Fibroblast of lung (primary cell): ENCODE measurements at regions not wholly inside any gene's neighbourhood (a gene's known extent, or its start where the extent isn't known, plus 50 kb on each side); places are given as distances from the start of the nearest gene placed in this dataset.

Source experiments
- DNase-seq, 2 donors: peaks; one replicate each; pipeline versions ENCODE4 v3.0.0 to v3.0.0-alpha.2; 2010; ENCODE audit warnings: low read depth in 2 of 2
- H2AFZ ChIP-seq: 2 replicates; pipeline ENCODE4 v1.5.1; 2012; ENCODE audit warnings: low read length, control low read depth, inconsistent platforms
- H3K27ac ChIP-seq: 2 replicates; pipeline ENCODE4 v1.5.1; 2011; ENCODE audit warnings: low read length, control low read depth; ENCODE audit not compliant: insufficient read depth
- H3K27me3 ChIP-seq: 2 replicates; pipeline ENCODE4 v1.5.1; 2011; ENCODE audit warnings: mild to moderate bottlenecking, low read length; ENCODE audit not compliant: control insufficient read depth, insufficient read depth
- H3K36me3 ChIP-seq: 2 replicates; pipeline ENCODE4 v1.5.1; 2011; ENCODE audit warnings: low read length; ENCODE audit not compliant: control insufficient read depth, insufficient read depth
- H3K4me1 ChIP-seq: 2 replicates; pipeline ENCODE4 v1.5.1; 2011; ENCODE audit warnings: low read length; ENCODE audit not compliant: control insufficient read depth, insufficient read depth; ENCODE audit errors: extremely low read depth
- H3K4me2 ChIP-seq: 2 replicates; pipeline ENCODE4 v1.5.1; 2011; ENCODE audit warnings: low read length, control low read depth; ENCODE audit not compliant: insufficient read depth; ENCODE audit errors: extremely low read depth
- H3K4me3 ChIP-seq, 4 experiments: fragments of 200-600 bp in 1 of 4; sonication (generic) in 1 of 4; replicated peaks in 1 of 4; 2 replicates each; pipeline ENCODE4 v1.5.1; 2011 to 2016; ENCODE audit warnings: low read length in 4 of 4, low read depth in 3 of 4, mild to moderate bottlenecking in 3 of 4, control low read depth in 2 of 4, inconsistent platforms in 1 of 4, mixed read lengths in 1 of 4; ENCODE audit not compliant: insufficient read depth in 1 of 4; ENCODE audit errors: control extremely low read depth in 1 of 4
- H3K79me2 ChIP-seq: 2 replicates; pipeline ENCODE4 v1.5.1; 2012; ENCODE audit warnings: mild to moderate bottlenecking, low read length, inconsistent platforms; ENCODE audit not compliant: control insufficient read depth, insufficient read depth
- H3K9ac ChIP-seq: 2 replicates; pipeline ENCODE4 v1.5.1; 2011; ENCODE audit warnings: mild to moderate bottlenecking, low read length, control low read depth; ENCODE audit not compliant: insufficient read depth
- H3K9me3 ChIP-seq: 2 replicates; pipeline ENCODE4 v1.5.1; 2012; ENCODE audit warnings: low read depth, low read length; ENCODE audit not compliant: control insufficient read depth, insufficient read depth
- H4K20me1 ChIP-seq: 2 replicates; pipeline ENCODE4 v1.5.1; 2011; ENCODE audit warnings: low read length; ENCODE audit not compliant: control insufficient read depth, insufficient read depth; ENCODE audit errors: extremely low read depth
- EZH2 ChIP-seq: IDR thresholded peaks from 2 replicates; pipeline ENCODE4 v1.5.1; 2012; ENCODE audit warnings: low read length, control low read depth, mild to moderate bottlenecking; ENCODE audit errors: missing control alignments
- TF ChIP-seq, protein P1 (sequence below), 2 donors: IDR thresholded peaks in 1 of 2; conservative IDR thresholded peaks in 1 of 2; 1 replicate in 1 of 2; 2 replicates in 1 of 2; pipeline ENCODE4 v1.5.1; 2011 to 2012; ENCODE audit warnings: low read length in 2 of 2, control low read depth in 1 of 2, inconsistent platforms in 1 of 2, low read depth in 1 of 2, mild to moderate bottlenecking in 1 of 2

DNA sequence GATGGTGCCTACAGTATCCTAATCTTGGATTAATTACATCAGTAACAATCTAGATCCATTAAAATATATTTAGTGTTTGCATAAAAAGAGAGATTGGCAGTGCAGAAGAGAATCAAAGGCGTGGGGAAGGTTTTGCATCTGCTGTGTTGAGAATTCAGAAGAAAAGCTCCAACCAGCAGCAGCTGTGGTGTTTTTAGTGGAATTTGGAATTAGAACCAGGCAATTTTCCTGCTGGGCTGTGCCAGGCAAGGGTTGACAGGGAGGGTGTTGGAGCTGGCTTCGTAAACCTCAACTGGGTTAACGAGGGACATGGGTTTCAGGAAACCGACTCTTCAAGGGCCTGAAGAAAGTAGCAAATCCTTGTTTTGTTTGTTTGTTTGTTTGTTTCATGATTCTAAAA lies 107.8 kb upstream of the WSCD1 start:
- no peaks in the 10 kb centered on the region for H3K4me1 ChIP-seq
- no peak overlapping the region for H3K4me3 ChIP-seq
- no peak overlapping the region for H3K4me2 ChIP-seq
- no peaks in the 10 kb centered on the region for H4K20me1 ChIP-seq
- TF ChIP-seq, protein P1, sequence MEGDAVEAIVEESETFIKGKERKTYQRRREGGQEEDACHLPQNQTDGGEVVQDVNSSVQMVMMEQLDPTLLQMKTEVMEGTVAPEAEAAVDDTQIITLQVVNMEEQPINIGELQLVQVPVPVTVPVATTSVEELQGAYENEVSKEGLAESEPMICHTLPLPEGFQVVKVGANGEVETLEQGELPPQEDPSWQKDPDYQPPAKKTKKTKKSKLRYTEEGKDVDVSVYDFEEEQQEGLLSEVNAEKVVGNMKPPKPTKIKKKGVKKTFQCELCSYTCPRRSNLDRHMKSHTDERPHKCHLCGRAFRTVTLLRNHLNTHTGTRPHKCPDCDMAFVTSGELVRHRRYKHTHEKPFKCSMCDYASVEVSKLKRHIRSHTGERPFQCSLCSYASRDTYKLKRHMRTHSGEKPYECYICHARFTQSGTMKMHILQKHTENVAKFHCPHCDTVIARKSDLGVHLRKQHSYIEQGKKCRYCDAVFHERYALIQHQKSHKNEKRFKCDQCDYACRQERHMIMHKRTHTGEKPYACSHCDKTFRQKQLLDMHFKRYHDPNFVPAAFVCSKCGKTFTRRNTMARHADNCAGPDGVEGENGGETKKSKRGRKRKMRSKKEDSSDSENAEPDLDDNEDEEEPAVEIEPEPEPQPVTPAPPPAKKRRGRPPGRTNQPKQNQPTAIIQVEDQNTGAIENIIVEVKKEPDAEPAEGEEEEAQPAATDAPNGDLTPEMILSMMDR (conservative IDR thresholded peaks at IDR 0.05 in 1 of 2, IDR thresholded peaks at IDR 0.05 in 1 of 2; ENCODE audit: low read depth in 1 of 2, low read length in 2 of 2), result no peak
- TF ChIP-seq EZH2, result no peak
- no peak for DNase-seq
- no peak overlapping the region for H2AFZ ChIP-seq
- no peaks in the 10 kb centered on the region for H3K79me2 ChIP-seq
- H3K27me3 ChIP-seq, result no peaks in the 10 kb centered on the region
- H3K9ac ChIP-seq, result no peak overlapping the region
- no peaks in the 10 kb centered on the region for H3K9me3 ChIP-seq
- H3K27ac ChIP-seq, result no peak overlapping the region
- no peaks in the 10 kb centered on the region for H3K36me3 ChIP-seq

DNA sequence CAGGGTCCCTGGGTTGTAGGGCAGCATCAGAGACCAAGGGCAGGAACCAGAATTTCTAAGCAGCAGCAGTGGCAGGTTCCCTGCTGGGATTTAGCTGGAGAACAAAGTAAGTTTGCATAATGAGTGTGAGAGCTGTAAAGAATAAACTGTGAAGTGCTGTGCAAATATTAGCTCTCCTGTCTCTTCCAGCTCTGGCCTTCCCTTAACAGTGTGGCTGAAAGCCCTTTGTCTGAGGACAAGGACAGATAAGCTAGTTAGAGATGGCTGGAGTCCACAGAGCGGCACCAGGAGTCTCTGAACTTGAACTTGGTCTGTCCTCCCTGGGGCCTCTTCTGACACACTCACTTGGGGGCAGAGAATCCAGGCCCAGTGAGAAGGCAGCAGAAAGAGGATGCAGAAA lies 98.2 kb upstream of the WSCD1 start:
- Histone ChIP-seq H3K4me3 (no peak overlapping the region), H3K27me3 (no peaks in the 10 kb centered on the region), H3K9me3 (no peaks in the 10 kb centered on the region), H3K9ac (no peak overlapping the region), H3K36me3 (no peaks in the 10 kb centered on the region), H2AFZ (no peak overlapping the region), H3K4me1 (no peaks in the 10 kb centered on the region), H4K20me1 (no peaks in the 10 kb centered on the region), H3K79me2 (no peaks in the 10 kb centered on the region), H3K4me2 (no peak overlapping the region), H3K27ac (no peak overlapping the region)
- TF ChIP-seq EZH2, result no peak
- TF ChIP-seq, protein P1 (conservative IDR thresholded peaks at IDR 0.05 in 1 of 2, IDR thresholded peaks at IDR 0.05 in 1 of 2; ENCODE audit: low read depth in 1 of 2, low read length in 2 of 2), result no peak
- DNase-seq, result no peak

DNA sequence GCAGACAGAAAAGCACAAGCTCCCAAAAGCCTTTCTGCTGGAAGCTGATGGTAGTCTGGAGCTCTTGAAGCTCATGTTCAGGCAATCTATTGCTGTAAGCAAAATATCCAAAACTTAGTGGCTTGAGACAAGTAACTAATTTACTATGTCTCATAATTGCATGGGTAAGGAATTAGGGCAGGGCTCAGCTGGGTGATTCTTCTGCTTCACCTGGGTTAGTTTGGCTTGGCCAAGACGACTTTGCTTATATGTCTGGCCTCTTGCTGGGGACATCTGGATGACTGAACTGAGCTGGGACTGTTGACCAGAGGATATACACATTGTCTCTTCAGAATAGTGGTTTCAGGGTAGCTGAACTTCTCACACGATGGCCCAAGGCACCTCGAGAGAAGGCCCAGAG lies 96.8 kb upstream of the WSCD1 start:
- Histone ChIP-seq H3K4me3 (no peak overlapping the region), H3K79me2 (no peaks in the 10 kb centered on the region), H3K9me3 (no peaks in the 10 kb centered on the region), H3K27ac (no peak overlapping the region), H3K9ac (no peak overlapping the region), H3K36me3 (no peaks in the 10 kb centered on the region), H4K20me1 (no peaks in the 10 kb centered on the region), H3K27me3 (no peaks in the 10 kb centered on the region), H3K4me2 (no peak overlapping the region), H3K4me1 (no peaks in the 10 kb centered on the region), H2AFZ (no peak overlapping the region)
- DNase-seq, result no peak
- TF ChIP-seq, protein P1 (conservative IDR thresholded peaks at IDR 0.05 in 1 of 2, IDR thresholded peaks at IDR 0.05 in 1 of 2; ENCODE audit: low read depth in 1 of 2, low read length in 2 of 2), result no peak
- no peak for TF ChIP-seq EZH2
